ENCODE measurements at regions not wholly inside any gene's neighbourhood (a gene's known extent, or its start where the extent isn't known, plus 50 kb on each side); places are given as distances from the start of the nearest gene placed in this dataset.

GRCh38 chr7:79734181-79734580, 280.7 kb upstream of the MAGI2 start:
- Histone ChIP-seq H3K9ac (ENCODE audit: low read depth, low read length, poor library complexity, severe bottlenecking) (no peak overlapping the region), H3K4me2 (ENCODE audit: low read depth, low read length, poor library complexity, severe bottlenecking) (no peak overlapping the region), H4K20me1 (ENCODE audit: insufficient read depth, low read length, poor library complexity, severe bottlenecking) (no peaks in the 10 kb centered on the region), H2AFZ (ENCODE audit: low read length) (no peak overlapping the region), H3K27me3 (ENCODE audit: insufficient read depth, low read length, poor library complexity, severe bottlenecking) (no peaks in the 10 kb centered on the region), H3K9me2 (replicated peaks; ENCODE audit: low read depth, low read length) (no peaks in the 10 kb centered on the region; the same call in 1 of the 2 replicates), H3K79me2 (ENCODE audit: insufficient read depth, low read length) (no peaks in the 10 kb centered on the region), H3K9me3 (ENCODE audit: insufficient read depth, low read depth, low read length) (peaks cover 16% of the 10 kb centered on the region; the same call in 1 of the 2 replicates), H3K4me1 (ENCODE audit: insufficient read depth, low read length, poor library complexity, severe bottlenecking) (no peaks in the 10 kb centered on the region), H3F3A (ENCODE audit: low read depth) (no peaks in the 10 kb centered on the region), H3K36me3 (ENCODE audit: insufficient read depth, low read length) (no peaks in the 10 kb centered on the region), H3K4me3 (ENCODE audit: low read length, poor library complexity, severe bottlenecking) (no peak overlapping the region)
- no peak for TF ChIP-seq CTCF (conservative IDR thresholded peaks at IDR 0.05; ENCODE audit: low read length)
- no peak for TF ChIP-seq EZH2phosphoT487 (IDR thresholded peaks at IDR 0.05; ENCODE audit: borderline replicate concordance)

GRCh38 chr7:79732535-79732934, 279.1 kb upstream of the MAGI2 start:
- Histone ChIP-seq H3K79me2 (ENCODE audit: insufficient read depth, low read length) (no peaks in the 10 kb centered on the region), H4K20me1 (ENCODE audit: insufficient read depth, low read length, poor library complexity, severe bottlenecking) (no peaks in the 10 kb centered on the region), H3K4me3 (ENCODE audit: low read length, poor library complexity, severe bottlenecking) (no peak overlapping the region), H3F3A (ENCODE audit: low read depth) (no peaks in the 10 kb centered on the region), H3K9ac (ENCODE audit: low read depth, low read length, poor library complexity, severe bottlenecking) (no peak overlapping the region), H3K4me2 (ENCODE audit: low read depth, low read length, poor library complexity, severe bottlenecking) (no peak overlapping the region), H3K9me2 (replicated peaks; ENCODE audit: low read depth, low read length) (no peaks in the 10 kb centered on the region; the same call in 1 of the 2 replicates), H2AFZ (ENCODE audit: low read length) (no peak overlapping the region), H3K4me1 (ENCODE audit: insufficient read depth, low read length, poor library complexity, severe bottlenecking) (no peaks in the 10 kb centered on the region), H3K36me3 (ENCODE audit: insufficient read depth, low read length) (no peaks in the 10 kb centered on the region), H3K9me3 (ENCODE audit: insufficient read depth, low read depth, low read length) (peaks cover 16% of the 10 kb centered on the region; the same call in 1 of the 2 replicates), H3K27me3 (ENCODE audit: insufficient read depth, low read length, poor library complexity, severe bottlenecking) (no peaks in the 10 kb centered on the region)
- no peak for TF ChIP-seq EZH2phosphoT487 (IDR thresholded peaks at IDR 0.05; ENCODE audit: borderline replicate concordance)
- TF ChIP-seq CTCF (conservative IDR thresholded peaks at IDR 0.05; ENCODE audit: low read length): no peak

- Histone ChIP-seq H2AFZ (ENCODE audit: low read length) (no peak overlapping the region), H3K27me3 (ENCODE audit: insufficient read depth, low read length, poor library complexity, severe bottlenecking) (no peaks in the 10 kb centered on the region), H3K36me3 (ENCODE audit: insufficient read depth, low read length) (no peaks in the 10 kb centered on the region), H3F3A (ENCODE audit: low read depth) (no peaks in the 10 kb centered on the region), H3K4me1 (ENCODE audit: insufficient read depth, low read length, poor library complexity, severe bottlenecking) (no peaks in the 10 kb centered on the region), H3K9ac (ENCODE audit: low read depth, low read length, poor library complexity, severe bottlenecking) (no peak overlapping the region), H3K79me2 (ENCODE audit: insufficient read depth, low read length) (no peaks in the 10 kb centered on the region), H3K9me3 (ENCODE audit: insufficient read depth, low read depth, low read length) (peaks cover 16% of the 10 kb centered on the region; the same call in 1 of the 2 replicates), H3K4me3 (ENCODE audit: low read length, poor library complexity, severe bottlenecking) (no peak overlapping the region), H3K4me2 (ENCODE audit: low read depth, low read length, poor library complexity, severe bottlenecking) (no peak overlapping the region), H3K9me2 (replicated peaks; ENCODE audit: low read depth, low read length) (no peaks in the 10 kb centered on the region), H4K20me1 (ENCODE audit: insufficient read depth, low read length, poor library complexity, severe bottlenecking) (no peaks in the 10 kb centered on the region)
- no peak for TF ChIP-seq CTCF (conservative IDR thresholded peaks at IDR 0.05; ENCODE audit: low read length)
These were observed 277.5 kb upstream of the MAGI2 start for GRCh38 chr7:79730971-79731370.
